Adrenal gland (tissue), 9 donors: ENCODE measurements at regions not wholly inside any gene's neighbourhood (a gene's known extent, or its start where the extent isn't known, plus 50 kb on each side); places are given as distances from the start of the nearest gene placed in this dataset.

ENCODE experiments used
- DNase-seq, 7 donors: peaks; one replicate each; pipeline ENCODE4 v3.0.0-alpha.2; 2019 to 2020
- H3K27ac ChIP-seq, 5 donors: fragments of 200-600 bp; sonication (generic) in 4 of 5; 1 replicate in 3 of 5; 2 replicates in 2 of 5; pipeline versions ENCODE4 v1.5.1 to v1.8.0; 2016 to 2020; ENCODE audit warnings: mild to moderate bottlenecking in 1 of 5
- H3K27me3 ChIP-seq: fragments of 200-600 bp; 2 replicates; pipeline ENCODE4 v1.8.0; 2021
- H3K36me3 ChIP-seq, 2 donors: fragments of 200-600 bp; replicated peaks in 1 of 2; 1 replicate in 1 of 2; 2 replicates in 1 of 2; pipeline versions ENCODE4 v1.5.1 to v1.8.0; 2018 to 2022
- H3K4me1 ChIP-seq, 2 donors: fragments of 200-600 bp; replicated peaks in 1 of 2; 1 replicate in 1 of 2; 2 replicates in 1 of 2; pipeline versions ENCODE4 v1.5.1 to v1.8.0; 2018 to 2021
- H3K4me3 ChIP-seq, 4 donors: fragments of 200-600 bp; sonication (generic) in 3 of 4; one replicate each; pipeline ENCODE4 v1.5.1; 2016 to 2018
- H3K9me3 ChIP-seq, 3 donors: fragments of 200-600 bp; sonication (generic) in 1 of 3; replicated peaks in 1 of 3; 1 replicate in 2 of 3; 2 replicates in 1 of 3; pipeline versions ENCODE4 v1.5.1 to v1.8.0; 2016 to 2021
- POLR2A ChIP-seq, 2 donors: fragments of 450-650 bp; IDR thresholded peaks; one replicate each; pipeline ENCODE4 v1.6.1; 2017; ENCODE audit warnings: antibody characterized with exemption in 2 of 2, mild to moderate bottlenecking in 2 of 2, moderate library complexity in 1 of 2
- WGBS, 4 donors: extraction: QIAGEN DNeasy Blood & Tissue Kit in 2 of 4; methylation state at CpG; one replicate each; pipeline versions ENCODE4 v1.1.5 to v1.1.7; 2013 to 2017; 5-methylcytosine and 5-hydroxymethylcytosine counted together
- intact Hi-C, 2 donors: fragments of 100-400 bp; cut with DNase I; formaldehyde crosslinking; loops; one replicate each; pipeline versions ENCODE4 v1.14.1 to v1.15.0; 2022 to 2023
- TF ChIP-seq, protein P1 (sequence below), 6 experiments: fragments of 450-650 bp in 4 of 6; fragments of 200-600 bp in 2 of 6; sonication (generic) in 1 of 6; IDR thresholded peaks; 1 replicate in 5 of 6; 2 replicates in 1 of 6; pipeline versions ENCODE4 v1.5.1 to v1.8.0; 2016 to 2021; ENCODE audit warnings: antibody characterized with exemption in 6 of 6, mild to moderate bottlenecking in 2 of 6, moderate library complexity in 1 of 6
- donor health status: healthy with polysubstance abuse.
- donor health status: Bipolar disorder and iron deficiency.
- donor health status: DM: yes; HTN: yes; CAD: no.
- donor health status: DM: no; HTN: no; CAD: no.
- donor health status: DM: no; HTN: no; CAD: no.

DNA sequence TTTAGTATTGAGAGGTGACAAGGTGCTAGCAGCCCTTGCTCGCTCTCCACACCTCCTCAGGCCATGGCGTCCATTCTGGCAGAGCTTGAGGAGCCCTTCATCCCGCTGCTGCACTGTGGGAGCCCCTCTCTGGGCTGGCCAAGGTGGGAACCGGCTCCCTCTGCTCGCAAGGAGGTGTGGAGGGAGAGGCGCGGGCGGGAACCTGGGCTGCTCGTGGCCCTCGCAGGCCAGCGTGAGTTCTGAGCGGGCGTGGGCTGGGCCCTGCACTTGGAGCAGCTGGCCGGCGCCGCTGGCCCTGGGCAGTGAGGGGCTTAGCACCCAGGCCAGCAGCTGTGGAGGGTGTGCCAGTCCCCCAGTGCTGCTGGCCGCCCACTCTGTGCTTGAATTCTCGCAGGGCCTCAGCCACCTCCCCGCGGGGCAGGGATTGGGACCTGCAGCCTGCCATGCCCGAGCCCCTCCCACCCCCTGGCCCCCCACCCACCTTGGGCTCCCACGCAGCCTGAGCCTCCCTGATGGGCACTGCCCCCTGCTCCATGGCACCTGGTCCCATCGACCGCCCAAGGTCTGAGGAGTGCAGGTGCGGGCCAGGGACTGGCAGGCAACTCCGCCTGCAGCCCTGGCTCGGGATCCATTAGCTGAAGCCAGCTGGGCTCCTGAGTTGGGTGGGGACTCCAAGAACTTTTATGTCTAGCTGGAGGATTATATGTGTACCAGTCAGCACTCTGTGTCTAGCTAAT, 785.2 kb downstream of the DIPK2A start:
- no peaks in the 10 kb centered on the region for H3K36me3 ChIP-seq
- peaks cover 0 to 7% (median 0%) of the 10 kb centered on the region in 3 donors for H3K9me3 ChIP-seq
- no peaks in the 10 kb centered on the region for H3K27me3 ChIP-seq
- intact Hi-C loops: no loop called here
- no peak overlapping the region for H3K27ac ChIP-seq
- WGBS, 4 donors: 96 to 99% (median 96%) methylated on average over 14 to 27 of the region's 27 CpGs
- TF ChIP-seq POLR2A (IDR thresholded peaks at IDR 0.05): no peak
- TF ChIP-seq, protein P1, sequence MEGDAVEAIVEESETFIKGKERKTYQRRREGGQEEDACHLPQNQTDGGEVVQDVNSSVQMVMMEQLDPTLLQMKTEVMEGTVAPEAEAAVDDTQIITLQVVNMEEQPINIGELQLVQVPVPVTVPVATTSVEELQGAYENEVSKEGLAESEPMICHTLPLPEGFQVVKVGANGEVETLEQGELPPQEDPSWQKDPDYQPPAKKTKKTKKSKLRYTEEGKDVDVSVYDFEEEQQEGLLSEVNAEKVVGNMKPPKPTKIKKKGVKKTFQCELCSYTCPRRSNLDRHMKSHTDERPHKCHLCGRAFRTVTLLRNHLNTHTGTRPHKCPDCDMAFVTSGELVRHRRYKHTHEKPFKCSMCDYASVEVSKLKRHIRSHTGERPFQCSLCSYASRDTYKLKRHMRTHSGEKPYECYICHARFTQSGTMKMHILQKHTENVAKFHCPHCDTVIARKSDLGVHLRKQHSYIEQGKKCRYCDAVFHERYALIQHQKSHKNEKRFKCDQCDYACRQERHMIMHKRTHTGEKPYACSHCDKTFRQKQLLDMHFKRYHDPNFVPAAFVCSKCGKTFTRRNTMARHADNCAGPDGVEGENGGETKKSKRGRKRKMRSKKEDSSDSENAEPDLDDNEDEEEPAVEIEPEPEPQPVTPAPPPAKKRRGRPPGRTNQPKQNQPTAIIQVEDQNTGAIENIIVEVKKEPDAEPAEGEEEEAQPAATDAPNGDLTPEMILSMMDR (IDR thresholded peaks at IDR 0.05): no peak
- DNase-seq: no peak
- no peaks in the 10 kb centered on the region for H3K4me1 ChIP-seq
- no peak overlapping the region for H3K4me3 ChIP-seq

- no peaks in the 10 kb centered on the region for H3K4me1 ChIP-seq
- H3K27me3 ChIP-seq: no peaks in the 10 kb centered on the region
- DNase-seq: no peak
- intact Hi-C loops: no loop called here
- no peaks in the 10 kb centered on the region for H3K36me3 ChIP-seq
- H3K27ac ChIP-seq: no peak overlapping the region
- 62 to 78% (median 74%) methylated on average over 2 of the region's 2 CpGs for WGBS, 4 donors
- H3K4me3 ChIP-seq: no peak overlapping the region
- TF ChIP-seq, protein P1 (IDR thresholded peaks at IDR 0.05): no peak
- no peak for TF ChIP-seq POLR2A (IDR thresholded peaks at IDR 0.05)
- H3K9me3 ChIP-seq: peaks cover 0 to 7% (median 0%) of the 10 kb centered on the region in 3 donors
These were observed 789.2 kb downstream of the DIPK2A start for GRCh38 chr3:144760831-144761230.

- DNase-seq: no peak
- peaks cover 0 to 7% (median 0%) of the 10 kb centered on the region in 3 donors for H3K9me3 ChIP-seq
- H3K4me3 ChIP-seq: no peak overlapping the region
- no peaks in the 10 kb centered on the region for H3K27me3 ChIP-seq
- TF ChIP-seq, protein P1 (IDR thresholded peaks at IDR 0.05): no peak
- no peak for TF ChIP-seq POLR2A (IDR thresholded peaks at IDR 0.05)
- H3K27ac ChIP-seq: no peak overlapping the region
- 90 to 96% (median 94%) methylated on average over 1 of the region's 1 CpG for WGBS, 4 donors
- intact Hi-C loops: no loop called here
- H3K36me3 ChIP-seq: no peaks in the 10 kb centered on the region
- H3K4me1 ChIP-seq: no peaks in the 10 kb centered on the region
These were observed 790.5 kb downstream of the DIPK2A start for GRCh38 chr3:144762091-144762490.

- Histone ChIP-seq H3K27me3 (no peaks in the 10 kb centered on the region), H3K9me3 (peaks cover 0 to 7% (median 0%) of the 10 kb centered on the region in 3 donors), H3K4me1 (no peaks in the 10 kb centered on the region), H3K4me3 (peak overlapping the region in 2 of 4 donors; percentile 2 to 38), H3K27ac (no peak overlapping the region), H3K36me3 (no peaks in the 10 kb centered on the region)
- intact Hi-C loops: no loop called here
- no peak for TF ChIP-seq POLR2A (IDR thresholded peaks at IDR 0.05)
- TF ChIP-seq, protein P1 (IDR thresholded peaks at IDR 0.05): no peak
- no peak for DNase-seq
- WGBS, 4 donors: 42 to 53% (median 50%) methylated on average over 3 of the region's 3 CpGs
These were observed 792.3 kb downstream of the DIPK2A start for GRCh38 chr3:144763878-144764454.
